ENCODE measurements at regions not wholly inside any gene's neighbourhood (a gene's known extent, or its start where the extent isn't known, plus 50 kb on each side); places are given as distances from the start of the nearest gene placed in this dataset.

DNA sequence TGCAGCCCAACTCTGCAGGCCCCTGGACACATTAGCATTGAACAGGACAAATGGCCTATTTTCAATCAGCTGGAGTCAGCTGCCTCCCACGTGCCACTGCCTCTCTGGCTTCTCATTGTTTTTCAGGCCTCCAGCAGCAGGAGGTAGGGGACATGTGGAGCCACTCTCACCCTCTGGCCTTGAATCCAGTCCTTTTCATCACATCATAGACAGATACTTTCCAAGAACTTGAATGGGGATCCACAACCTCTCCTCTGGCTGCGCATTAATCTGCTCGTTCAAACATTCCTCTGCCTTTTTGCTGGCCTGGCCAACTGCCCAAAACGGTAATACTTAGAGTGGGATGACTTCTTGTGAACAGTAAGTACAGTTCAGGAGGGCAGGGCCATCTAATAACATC lies 592.3 kb downstream of the PKHD1 start:
- no peak for DNase-seq

DNA sequence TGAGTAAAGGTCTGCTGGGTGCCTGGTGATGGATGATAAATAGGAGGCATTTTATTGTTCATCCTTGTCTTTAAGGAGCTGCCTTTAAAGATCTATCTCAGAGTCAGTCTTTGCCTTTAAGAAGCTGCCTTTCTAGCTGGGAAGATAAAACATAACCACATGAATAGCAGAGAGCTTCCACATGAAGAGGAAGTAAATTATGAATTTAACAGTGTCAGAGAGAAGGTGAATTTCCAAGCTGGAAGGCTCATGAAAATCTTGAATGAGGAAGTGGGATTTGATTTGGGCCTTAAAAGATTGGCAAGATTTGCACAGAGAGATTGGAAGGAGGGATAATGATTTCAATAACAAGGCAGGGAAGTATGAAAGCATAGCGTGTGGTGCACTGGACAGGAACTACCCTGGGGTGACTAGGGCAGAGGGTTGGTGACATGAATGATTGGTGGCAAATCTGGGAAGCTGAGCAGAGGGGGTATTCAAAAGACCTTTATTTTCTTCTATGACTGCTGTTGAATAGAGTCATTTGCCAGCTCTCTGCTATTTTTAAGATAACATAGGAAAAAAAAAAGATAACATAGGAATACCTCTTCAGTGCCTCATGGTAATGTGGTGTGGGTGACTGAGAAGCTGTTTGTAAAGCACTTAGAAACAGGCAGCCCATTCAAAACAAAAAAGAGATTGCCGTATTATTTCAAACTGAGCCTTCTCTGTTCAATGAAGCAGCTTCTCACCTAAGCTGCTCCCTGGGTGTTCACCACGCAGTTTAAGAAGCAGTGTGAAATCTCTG lies 591.6 kb downstream of the PKHD1 start:
- DNase-seq = no peak

DNA sequence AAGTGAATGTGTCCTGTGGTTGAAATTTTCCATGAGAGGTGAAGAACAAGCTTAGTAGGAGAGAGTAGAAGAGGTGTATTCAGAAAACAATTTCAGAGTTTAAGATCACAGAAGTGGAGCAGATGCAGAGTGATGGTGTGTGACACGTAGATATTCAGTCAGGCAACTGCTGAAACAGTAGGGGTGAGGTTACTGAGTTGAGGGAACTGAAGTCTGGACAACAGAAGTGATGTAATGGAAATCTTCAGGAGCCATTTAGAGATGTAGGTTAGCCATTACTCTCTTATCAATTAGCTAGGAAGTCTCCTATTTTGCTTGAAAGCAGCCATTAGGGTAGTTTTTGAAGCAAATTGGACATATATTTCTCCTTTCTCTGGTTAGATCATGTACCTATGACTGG lies 584.4 kb downstream of the PKHD1 start:
- no peak for DNase-seq

DNA sequence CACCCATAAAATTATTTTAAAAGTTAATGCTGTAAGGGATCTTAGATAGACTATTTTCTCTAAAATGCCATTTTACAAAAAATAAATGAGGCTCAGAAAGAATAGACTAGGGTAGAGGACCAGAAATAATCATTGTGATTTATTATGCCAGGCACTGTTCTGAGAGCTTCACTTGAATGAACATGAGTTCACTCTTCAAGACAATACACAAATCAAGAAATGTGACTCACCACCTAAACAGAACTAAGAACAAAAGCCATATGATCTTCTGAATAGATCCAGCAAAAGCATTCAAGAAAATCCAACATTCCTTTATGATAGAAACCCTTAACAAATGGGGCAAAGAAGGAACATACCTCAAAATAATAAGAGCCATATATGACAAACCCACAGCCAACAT lies 582.0 kb downstream of the PKHD1 start:
- no peak for DNase-seq

DNA sequence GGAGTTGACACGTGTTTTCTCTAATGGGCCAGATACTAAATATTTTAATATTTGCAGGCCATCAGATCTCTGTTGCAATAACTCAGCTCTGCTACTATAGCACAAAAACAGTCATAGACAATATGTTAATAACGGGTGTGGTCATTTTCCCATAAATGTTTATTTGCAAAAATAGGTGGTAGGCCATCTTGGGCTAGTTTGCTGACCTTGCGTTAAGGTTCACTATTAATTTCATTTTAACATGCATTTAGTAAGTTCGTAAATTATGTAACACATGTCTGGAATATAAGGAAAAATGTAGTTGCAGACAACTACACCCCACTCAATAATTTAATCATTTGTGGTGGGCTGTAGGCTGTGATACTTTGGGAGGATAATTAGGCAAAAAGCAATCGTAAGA lies 577.8 kb downstream of the PKHD1 start:
- DNase-seq = no peak

DNA sequence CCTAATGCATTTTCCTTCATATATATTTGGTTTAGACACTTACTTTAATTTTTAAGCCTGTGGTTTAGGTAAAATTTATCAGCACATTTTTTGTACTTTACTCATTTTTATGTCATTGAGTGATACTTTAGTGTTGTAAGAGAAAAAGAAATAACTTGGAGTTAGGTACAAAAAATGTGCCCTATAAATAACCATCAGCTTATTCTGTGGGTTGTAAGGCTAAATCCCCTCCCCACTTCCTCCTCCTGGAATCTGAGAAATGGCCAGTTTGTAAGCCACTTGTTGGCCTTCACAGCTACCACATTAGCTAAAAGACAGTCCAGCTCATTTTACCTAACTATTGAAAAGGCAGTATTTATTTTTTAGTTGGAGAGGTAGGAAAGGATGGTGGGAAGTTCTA lies 576.3 kb downstream of the PKHD1 start:
- no peak for DNase-seq

DNA sequence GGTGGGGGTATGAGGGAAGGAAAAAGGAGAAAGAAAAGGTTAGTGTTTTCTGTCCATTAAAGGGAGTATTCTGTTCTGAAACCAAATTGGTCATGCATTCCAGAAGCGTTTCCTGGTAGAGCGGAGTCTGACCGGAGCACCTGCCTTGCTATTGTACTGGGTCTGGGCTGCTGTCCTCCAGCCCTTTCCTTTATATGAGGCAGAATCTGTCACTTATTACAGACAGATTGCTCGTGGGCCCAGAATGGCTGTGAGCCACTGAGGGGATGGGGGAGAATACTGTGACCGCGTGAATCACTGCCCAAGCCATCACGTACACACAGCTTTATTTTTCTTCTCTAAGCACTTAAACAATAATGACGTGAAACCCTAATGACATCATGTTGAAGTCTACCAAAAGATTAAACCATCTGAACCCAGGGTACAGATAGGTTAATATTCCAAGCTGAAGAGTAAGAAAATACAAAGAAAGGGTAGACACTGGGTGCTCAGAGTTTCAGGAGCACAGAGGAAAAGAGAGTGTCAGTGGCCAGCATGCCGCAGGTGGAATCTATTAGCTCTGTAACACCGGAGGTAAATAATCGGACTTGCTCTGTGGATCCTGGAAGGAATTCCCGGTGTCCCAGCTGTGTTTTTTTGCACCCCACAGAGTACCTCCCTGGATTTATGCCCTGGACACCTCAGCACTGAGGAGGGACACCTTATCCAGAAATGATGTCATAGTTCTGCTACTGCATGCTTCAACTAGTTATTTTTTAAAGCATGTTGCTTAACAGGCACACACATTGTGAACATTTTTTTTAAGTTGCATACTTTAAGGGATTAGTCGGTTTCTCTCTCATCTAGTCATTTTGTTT lies 573.3 kb downstream of the PKHD1 start:
- no peak for DNase-seq

DNA sequence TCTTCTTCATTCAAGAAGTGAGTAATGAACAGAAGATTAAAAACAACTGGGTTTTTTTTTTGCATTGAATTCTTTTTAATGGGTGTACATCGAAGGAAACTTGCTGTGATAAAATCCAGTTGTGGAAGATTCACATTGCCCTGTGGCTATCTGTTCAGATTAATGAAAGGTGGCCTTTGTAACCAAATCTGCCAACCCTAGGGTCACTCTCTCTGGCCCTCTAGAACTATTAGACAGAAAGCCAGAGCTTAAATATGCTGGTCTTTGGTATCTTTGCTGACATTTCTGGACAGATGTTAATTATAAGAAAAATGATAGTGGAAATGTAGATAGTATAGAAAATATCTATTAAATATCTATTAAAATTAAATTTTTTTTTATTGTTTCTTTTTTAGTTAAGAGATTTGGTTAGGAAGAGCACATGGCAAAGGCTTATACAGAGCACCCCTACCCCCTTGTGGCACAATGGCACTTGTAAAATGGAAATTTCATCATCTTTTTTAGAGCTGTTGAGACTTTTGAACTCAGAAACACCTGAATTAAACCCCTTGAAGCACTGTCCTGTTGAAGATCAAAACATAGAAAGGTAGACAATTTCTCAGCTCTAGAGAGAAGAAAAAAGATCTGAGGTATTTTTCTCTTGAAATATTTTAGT lies 572.5 kb downstream of the PKHD1 start:
- no peak for DNase-seq

DNA sequence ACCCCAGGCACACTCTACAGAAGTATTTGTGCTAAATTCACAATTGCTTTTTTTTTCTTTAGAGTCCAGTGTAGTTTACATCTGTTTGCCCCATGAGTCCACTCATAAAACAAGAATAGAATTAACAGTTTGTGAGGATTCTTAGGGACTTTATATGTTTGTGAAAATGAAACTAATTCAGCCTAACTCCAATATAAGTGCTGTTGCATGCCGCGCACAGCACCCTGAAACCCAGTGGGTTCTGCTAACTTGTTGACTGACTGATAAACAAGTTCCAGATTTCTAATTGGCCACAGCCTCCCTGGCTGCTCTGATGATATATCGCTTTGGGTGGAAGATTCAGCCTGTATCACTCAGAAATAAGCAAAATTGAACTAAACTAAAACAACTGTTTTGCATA lies 561.4 kb downstream of the PKHD1 start:
- no peak for DNase-seq

DNA sequence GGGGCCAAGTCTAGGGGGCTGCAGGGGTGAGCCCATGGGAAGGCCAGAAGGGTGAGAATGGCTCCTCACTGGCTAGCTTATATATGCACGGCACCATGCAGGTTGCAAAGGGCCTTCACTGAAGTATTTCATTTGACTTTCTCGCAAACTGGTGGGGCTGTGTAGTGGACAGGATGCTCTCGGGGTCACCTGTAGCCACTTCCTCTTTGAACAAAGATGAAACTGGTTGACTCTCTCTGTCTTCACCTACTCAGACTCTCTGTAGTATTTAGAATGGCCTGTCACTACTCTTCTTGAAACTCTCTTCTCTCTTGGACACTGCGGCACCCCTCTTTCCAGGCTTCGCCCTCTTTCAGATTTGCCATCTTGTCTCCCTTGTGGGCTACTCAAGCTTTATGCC lies 560.5 kb downstream of the PKHD1 start:
- DNase-seq = no peak

DNA sequence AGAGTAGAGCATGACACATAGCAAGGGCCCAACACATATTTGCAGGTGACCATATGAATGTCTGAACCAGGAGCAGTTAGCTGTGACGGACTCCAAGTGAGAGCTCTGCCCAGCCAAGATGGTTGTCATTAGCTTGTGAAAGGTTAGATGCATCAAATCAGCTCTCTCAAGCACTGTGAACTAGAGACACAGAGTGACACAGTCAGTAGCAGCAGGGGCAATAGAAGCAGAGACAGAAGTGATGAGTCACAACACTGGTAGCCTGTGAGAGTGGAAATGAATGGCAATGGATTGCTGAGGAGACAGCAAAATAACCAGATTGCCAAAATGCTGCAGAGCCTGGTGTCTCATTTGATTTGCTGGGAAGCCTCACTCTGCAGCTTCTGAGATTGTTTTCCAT lies 558.9 kb downstream of the PKHD1 start:
- DNase-seq = no peak

DNA sequence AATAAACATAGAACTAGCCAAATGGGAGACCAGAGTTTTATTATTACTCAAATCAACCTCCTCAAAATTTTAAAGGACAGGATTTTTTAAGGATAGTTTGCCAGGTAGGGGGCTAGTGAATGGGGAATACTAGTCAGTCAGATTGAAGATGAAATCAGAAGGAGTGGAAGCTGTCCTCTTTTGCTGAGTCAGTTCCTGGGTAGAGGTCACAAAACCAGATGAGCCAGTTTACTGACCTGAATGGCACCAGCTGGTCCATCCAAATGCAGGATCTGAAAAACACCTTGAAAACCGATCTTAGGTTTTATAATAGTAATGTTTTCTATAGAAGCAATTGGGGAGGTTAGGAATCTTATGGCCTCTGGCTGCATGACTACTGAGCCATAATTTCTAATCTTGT lies 558.2 kb downstream of the PKHD1 start:
- DNase-seq = no peak

DNA sequence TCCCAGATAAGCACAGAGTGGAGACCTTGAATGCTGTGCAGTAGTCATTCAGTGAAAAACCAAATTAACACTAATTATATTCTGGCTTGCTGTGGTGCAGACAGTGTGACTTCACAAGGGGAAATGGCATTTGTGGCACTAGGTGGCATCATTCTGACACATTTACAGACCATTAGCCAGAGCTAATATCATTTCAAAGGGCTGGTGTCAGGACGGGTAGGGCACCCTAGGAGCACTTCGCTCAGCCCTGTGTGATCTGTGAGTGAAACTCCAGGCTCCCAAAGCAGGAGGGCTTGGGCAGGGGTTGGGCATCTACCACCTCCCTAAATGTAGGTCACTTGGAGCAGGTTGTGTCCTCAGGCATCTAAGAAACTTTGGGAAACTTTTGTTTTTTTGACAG lies 555.8 kb downstream of the PKHD1 start:
- no peak for DNase-seq

DNA sequence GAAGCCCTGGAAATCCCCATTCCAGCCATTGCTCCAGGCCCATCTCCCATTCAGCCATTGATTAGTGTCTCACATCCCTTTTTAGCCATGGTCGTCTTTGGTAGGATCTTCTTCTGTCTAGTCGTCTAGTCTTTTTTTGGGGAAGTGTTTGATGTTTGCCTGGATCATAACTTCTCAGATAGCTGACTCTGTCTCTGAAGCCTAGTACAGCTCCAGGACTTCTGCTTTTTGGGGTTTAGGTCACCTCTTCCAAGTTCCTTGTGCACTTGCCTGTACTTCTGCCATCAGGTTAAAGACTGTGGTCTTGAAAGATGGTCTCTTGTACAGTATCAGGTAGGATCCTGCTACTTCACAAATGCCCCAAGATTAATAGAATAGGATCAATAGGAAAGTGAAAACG lies 553.5 kb downstream of the PKHD1 start:
- DNase-seq = no peak

DNA sequence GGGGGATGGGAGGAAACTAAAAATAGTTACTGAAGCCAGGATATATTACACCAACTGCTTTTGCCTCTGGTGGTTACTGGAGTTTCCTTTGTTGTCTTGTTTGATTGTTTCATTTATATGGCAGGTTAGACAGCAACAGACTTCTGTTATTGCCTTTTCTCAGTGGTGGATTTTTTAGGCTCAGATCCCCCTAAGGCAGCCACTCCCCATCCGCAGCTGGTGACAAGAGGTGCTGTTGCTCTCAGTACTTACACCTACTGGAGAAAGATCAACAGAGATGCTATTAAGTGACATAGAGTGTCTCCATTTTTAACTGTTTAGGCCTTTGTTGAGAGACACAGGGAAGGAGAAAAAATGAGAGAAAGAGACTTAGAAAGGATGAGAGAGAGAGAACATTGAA lies 552.1 kb downstream of the PKHD1 start:
- no peak for DNase-seq

DNA sequence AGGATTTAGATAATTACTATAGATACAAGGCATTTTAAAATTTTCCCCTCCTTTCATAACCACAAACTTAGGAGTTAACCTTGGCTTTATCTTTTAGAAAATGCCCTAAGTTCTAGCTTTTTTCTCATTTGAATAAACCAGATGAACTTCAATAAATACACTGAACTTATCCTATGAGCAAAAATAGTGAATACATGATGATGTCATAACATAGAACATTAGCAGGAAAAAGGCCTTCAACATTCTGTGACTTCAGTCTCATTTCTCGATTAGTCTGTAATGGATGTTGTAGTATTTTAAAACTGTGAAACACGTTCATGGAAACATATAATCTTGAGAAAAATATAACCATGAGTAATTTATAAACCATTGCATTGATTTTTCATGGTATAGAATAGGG lies 550.7 kb downstream of the PKHD1 start:
- DNase-seq = no peak

DNA sequence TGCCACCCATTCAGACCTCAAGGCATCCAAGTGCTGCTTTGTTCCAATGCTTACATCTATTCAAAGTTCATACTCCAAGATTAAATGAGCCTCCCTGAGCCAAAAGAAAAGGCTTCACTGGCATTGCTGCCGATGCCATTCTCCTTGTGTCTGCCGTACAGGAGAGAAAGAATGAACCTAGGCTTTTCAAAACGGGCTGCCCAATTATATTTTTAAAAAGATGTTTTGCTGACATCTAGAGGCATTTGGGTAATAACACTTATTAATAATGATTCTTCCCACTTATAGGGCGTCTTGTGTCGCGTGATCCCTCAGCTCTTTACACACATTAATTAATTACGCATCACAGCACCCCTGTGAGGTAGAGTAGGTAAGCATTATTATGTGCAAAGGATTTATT lies 545.6 kb downstream of the PKHD1 start:
- DNase-seq = no peak

DNA sequence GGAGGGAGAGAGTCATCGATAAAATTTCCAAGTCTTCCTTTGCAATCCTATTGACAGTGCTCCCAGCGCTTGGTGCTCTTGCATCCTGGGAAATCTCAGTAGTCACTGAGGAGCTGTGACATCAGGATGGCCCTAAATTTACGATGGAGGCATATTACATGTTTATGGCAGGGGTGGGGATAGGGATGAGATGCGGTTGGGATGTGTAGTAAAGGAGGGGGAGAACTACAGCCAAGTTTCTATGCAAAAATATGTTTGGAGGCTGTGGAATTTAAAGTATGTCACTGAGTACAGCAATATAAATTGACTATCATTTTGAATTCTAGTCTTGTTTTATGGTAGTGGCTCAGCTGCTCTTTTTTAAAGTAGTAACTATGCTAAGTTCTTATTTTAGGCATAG lies 544.9 kb downstream of the PKHD1 start:
- no peak for DNase-seq

DNA sequence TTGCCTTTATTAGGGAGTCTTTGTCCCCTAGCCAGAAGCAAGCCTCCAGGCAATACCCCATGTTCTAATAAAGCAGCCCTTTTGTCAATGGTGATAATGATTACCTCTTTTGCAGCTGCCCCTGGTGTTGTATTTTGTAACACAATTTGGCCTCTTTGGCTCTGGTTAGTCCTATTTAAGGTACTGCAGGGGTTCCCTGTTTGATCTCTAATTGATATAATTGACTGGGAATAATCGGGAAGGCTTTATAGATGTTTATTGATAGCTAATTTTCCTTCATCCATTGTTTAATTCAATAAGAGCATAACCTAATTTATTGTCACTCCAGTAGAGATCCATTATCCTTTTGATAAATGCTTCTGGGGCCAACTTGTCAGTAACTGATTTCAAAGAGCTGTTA lies 537.2 kb downstream of the PKHD1 start:
- DNase-seq = no peak

DNA sequence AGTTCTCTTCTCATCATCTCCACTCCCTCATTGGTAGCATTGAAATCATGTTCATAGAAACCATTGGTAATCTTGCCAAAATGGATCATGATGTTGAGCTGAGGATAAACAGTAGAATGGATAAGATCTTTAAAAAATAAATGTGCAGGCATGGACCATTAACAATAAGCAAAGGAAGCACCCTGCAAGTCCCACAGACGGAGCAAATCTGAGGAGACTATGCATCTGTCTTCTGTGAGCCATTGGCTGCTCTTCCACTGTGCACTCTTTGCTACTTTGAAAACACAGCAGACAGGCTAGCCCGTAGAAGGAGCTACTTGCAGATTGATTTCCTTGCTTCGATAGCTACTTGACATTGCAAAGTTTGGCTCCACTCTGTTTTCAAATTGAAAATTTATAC lies 535.0 kb downstream of the PKHD1 start:
- no peak for DNase-seq

DNA sequence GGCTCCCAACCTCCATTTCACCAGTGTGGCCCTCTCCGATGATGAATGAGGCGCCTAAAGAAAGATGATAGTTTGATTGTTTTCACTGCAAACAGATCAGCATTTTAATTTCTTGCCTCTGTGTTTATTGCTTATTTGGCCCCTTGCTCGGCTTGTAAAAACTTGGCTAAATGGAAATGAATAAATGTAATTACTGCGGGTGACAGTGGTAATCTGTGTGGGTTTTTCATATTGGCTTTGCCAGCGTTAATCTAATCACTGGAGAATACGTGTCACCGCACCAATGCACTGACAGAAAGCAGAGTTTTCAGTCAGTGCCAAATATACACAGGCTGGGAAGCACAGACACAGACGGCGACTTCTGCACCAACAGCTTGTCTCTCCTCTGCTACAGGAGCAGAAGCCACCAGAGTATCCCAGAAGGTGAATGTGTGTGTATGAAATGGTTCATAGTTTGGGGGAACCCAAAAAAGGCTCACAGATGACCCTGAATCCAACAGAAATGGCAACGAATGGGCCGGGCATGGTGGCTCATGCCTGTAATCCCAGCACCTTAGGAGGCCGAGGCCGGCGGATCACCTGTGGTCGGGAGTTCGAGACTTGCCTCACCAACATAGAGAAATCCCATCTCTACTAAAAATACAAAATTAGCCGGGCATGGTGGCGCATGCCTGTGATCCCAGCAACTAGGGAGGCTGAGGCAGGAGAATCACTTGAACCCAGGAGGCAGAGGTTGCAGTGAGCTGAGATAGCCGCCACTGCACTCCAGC lies 534.0 kb downstream of the PKHD1 start:
- DNase-seq = no peak

DNA sequence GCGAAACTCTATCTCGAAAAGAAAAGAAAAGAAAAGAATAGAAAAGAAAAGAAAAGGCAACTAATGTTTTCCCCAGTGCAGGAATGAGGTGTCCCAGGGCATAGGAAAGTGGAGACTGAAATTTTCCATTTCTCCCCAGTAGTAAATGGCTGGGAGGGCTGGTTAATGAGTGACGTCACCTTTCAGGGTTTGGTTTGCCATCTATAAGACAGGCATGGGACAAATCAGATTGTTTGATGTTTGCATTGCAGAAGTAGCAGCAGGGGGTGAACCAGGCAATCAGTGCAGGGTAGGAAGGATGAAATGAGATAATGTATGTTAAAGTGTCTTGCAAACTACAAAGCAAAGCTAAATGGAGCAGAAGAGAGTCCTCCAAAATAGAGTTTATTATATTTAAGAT lies 533.4 kb downstream of the PKHD1 start:
- no peak for DNase-seq

DNA sequence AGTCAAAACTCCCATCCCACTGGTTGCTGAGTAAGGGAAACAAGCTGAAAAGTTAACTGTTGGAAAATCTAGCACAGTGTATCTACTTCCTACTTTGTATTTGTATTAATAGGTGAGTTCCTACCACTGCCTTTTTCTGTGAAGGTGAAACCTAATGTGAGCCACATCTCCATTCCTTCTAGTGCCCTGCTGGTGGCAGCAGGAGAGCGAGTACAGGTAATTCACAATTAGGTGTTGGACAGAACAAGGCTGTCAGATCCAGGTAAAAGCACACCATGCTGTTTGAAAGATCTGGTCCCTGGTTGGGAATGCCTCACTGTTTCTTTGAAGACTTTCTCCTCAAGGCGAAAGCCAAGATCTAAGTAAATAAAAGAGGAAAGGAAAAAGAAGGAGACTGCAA lies 528.4 kb downstream of the PKHD1 start:
- DNase-seq = peak; percentile 11
